ENCODE measurements at regions not wholly inside any gene's neighbourhood (a gene's known extent, or its start where the extent isn't known, plus 50 kb on each side); places are given as distances from the start of the nearest gene placed in this dataset.
A peak's percentile ranks its signal among the peaks of the same experiment; 100 is the strongest.

DNA sequence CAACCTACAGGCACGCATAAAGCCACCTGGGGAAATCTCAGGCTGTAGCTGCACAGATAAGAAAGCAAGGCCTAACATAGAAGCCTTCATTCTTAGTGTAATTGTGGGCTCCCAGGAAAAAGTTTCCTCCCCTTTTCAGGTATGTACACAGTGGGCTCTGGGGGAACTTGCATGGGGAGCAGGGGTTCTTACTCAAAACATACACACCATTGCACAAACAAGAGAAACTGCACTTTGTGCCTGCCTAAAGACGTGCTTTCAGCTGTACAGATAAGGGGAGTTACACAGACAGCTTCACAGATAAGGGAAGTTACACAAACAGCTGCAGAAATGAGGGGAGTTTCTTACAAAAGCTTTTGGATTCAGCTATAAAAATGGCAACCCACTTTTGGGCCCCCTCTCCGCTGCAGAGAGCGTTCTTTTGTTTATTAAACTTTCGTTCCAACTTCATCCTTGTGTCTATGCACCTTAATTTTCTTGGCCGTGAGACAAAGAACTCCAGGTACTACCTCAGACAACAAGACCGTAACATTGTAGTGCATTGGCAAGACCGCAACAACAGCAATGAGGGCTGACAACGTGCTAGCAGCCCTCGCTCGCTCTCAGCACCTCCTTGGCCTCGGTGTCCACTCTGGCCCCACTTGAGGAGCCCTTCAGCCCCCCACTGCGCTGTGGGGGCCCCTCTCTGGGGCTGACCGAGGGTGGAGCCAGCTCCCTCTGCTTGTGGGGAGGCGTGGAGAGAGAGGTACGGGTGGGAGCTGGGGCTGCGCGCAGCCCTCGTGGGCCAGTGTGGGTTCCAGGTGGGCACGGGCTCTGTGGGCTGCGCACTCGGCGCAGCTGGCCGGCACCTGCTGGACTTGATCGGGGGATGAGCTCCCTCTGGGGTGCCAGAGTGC, 317.5 kb downstream of the RAPGEF2 start (continued):
- peak; percentile 79 for TF ChIP-seq SOX13 (IDR thresholded peaks at IDR 0.05)
- TF ChIP-seq SOX13 (CRISPR knock-in tag; conservative IDR thresholded peaks at IDR 0.05 in 1 of 2, IDR thresholded peaks at IDR 0.05 in 1 of 2) = peak in 1 of 2 experiments; percentile 95; a peak in 2 of 4 replicates
- TF ChIP-seq GATAD1 (CRISPR knock-in tag; IDR thresholded peaks at IDR 0.05) = peak; percentile 47; the same call in 1 of the 2 replicates
- TF ChIP-seq ZBTB20 (CRISPR knock-in tag; IDR thresholded peaks at IDR 0.05; ENCODE audit: borderline replicate concordance, low read depth) = peak; percentile 94
- TF ChIP-seq MXI1 (IDR thresholded peaks at IDR 0.05; ENCODE audit: borderline replicate concordance, low read depth, low read length) = no peak
- TF ChIP-seq ZNF280D (CRISPR knock-in tag; IDR thresholded peaks at IDR 0.05) = peak; percentile 72; the same call in 1 of the 2 replicates
- TF ChIP-seq TOE1 (CRISPR knock-in tag; IDR thresholded peaks at IDR 0.05) = 0 out of 2 replicates have a peak, but pooled peaks have one; percentile 79
- TF ChIP-seq ZNF296 (CRISPR knock-in tag; conservative IDR thresholded peaks at IDR 0.05) = no peak
- TF ChIP-seq KDM5B (CRISPR knock-in tag; IDR thresholded peaks at IDR 0.05; ENCODE audit: borderline replicate concordance) = no peak
- TF ChIP-seq, protein P1, sequence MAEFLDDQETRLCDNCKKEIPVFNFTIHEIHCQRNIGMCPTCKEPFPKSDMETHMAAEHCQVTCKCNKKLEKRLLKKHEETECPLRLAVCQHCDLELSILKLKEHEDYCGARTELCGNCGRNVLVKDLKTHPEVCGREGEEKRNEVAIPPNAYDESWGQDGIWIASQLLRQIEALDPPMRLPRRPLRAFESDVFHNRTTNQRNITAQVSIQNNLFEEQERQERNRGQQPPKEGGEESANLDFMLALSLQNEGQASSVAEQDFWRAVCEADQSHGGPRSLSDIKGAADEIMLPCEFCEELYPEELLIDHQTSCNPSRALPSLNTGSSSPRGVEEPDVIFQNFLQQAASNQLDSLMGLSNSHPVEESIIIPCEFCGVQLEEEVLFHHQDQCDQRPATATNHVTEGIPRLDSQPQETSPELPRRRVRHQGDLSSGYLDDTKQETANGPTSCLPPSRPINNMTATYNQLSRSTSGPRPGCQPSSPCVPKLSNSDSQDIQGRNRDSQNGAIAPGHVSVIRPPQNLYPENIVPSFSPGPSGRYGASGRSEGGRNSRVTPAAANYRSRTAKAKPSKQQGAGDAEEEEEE (CRISPR knock-in tag; IDR thresholded peaks at IDR 0.05; ENCODE audit: borderline replicate concordance) = no peak
- no peak for TF ChIP-seq MAFG (CRISPR knock-in tag; IDR thresholded peaks at IDR 0.05)
- TF ChIP-seq KDM3A (CRISPR knock-in tag; IDR thresholded peaks at IDR 0.05; ENCODE audit: low read depth) = peak; percentile 74; the same call in 1 of the 2 replicates
- TF ChIP-seq ZKSCAN8 (CRISPR knock-in tag; IDR thresholded peaks at IDR 0.05; ENCODE audit: borderline replicate concordance) = peak; percentile 92
- TF ChIP-seq ZNF333 (CRISPR knock-in tag; IDR thresholded peaks at IDR 0.05; ENCODE audit: borderline replicate concordance) = no peak
- no peak for TF ChIP-seq GLI4 (CRISPR knock-in tag; IDR thresholded peaks at IDR 0.05; ENCODE audit: borderline replicate concordance)
- no peak for TF ChIP-seq SIN3A (IDR thresholded peaks at IDR 0.05; ENCODE audit: borderline replicate concordance, low read depth, low read length)
- TF ChIP-seq LRRFIP1 (CRISPR knock-in tag; conservative IDR thresholded peaks at IDR 0.05) = no peak
- TF ChIP-seq, protein P2, sequence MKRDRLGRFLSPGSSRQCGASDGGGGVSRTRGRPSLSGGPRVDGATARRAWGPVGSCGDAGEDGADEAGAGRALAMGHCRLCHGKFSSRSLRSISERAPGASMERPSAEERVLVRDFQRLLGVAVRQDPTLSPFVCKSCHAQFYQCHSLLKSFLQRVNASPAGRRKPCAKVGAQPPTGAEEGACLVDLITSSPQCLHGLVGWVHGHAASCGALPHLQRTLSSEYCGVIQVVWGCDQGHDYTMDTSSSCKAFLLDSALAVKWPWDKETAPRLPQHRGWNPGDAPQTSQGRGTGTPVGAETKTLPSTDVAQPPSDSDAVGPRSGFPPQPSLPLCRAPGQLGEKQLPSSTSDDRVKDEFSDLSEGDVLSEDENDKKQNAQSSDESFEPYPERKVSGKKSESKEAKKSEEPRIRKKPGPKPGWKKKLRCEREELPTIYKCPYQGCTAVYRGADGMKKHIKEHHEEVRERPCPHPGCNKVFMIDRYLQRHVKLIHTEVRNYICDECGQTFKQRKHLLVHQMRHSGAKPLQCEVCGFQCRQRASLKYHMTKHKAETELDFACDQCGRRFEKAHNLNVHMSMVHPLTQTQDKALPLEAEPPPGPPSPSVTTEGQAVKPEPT (CRISPR knock-in tag; IDR thresholded peaks at IDR 0.05; ENCODE audit: low read depth) = no peak
- TF ChIP-seq, protein P3, sequence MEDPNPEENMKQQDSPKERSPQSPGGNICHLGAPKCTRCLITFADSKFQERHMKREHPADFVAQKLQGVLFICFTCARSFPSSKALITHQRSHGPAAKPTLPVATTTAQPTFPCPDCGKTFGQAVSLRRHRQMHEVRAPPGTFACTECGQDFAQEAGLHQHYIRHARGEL (CRISPR knock-in tag; IDR thresholded peaks at IDR 0.05) = no peak
